ENCODE measurements at regions not wholly inside any gene's neighbourhood (a gene's known extent, or its start where the extent isn't known, plus 50 kb on each side); places are given as distances from the start of the nearest gene placed in this dataset.

- H3K9me3 ChIP-seq, result no peaks in the 10 kb centered on the region
- no peak overlapping the region for H3K27ac ChIP-seq
- H3K27me3 ChIP-seq, result no peaks in the 10 kb centered on the region
- no peak for DNase-seq
- no peaks in the 10 kb centered on the region for H3K36me3 ChIP-seq
- intact Hi-C loops (cut with DNase I), result no loop called here
- H3K4me1 ChIP-seq, result no peaks in the 10 kb centered on the region
- 54 to 70% methylated on average over 4 of the region's 4 CpGs for WGBS, 2 donors
- TF ChIP-seq POLR2A (IDR thresholded peaks at IDR 0.05), result no peak
- TF ChIP-seq EP300 (IDR thresholded peaks at IDR 0.05), result no peak
- TF ChIP-seq POLR2AphosphoS5 (IDR thresholded peaks at IDR 0.05), result no peak
- no peak for TF ChIP-seq CTCF (IDR thresholded peaks at IDR 0.05)
- H3K4me3 ChIP-seq, result no peak overlapping the region
These were observed 565.8 kb downstream of the GRXCR1 start for GRCh38 chr4:43458293-43458692.

- DNase-seq, result no peak
- H3K27me3 ChIP-seq, result no peaks in the 10 kb centered on the region
- no peaks in the 10 kb centered on the region for H3K4me1 ChIP-seq
- no peak overlapping the region for H3K27ac ChIP-seq
- H3K9me3 ChIP-seq, result peaks cover 0 to 10% (median 3%) of the 10 kb centered on the region in 4 donors
- H3K4me3 ChIP-seq, result no peak overlapping the region
- H3K36me3 ChIP-seq, result no peaks in the 10 kb centered on the region
- intact Hi-C loops (cut with DNase I), result no loop called here
- 73 to 79% methylated on average over 5 of the region's 5 CpGs for WGBS, 2 donors
- TF ChIP-seq CTCF (IDR thresholded peaks at IDR 0.05), result no peak
- no peak for TF ChIP-seq EP300 (IDR thresholded peaks at IDR 0.05)
- TF ChIP-seq POLR2A (IDR thresholded peaks at IDR 0.05), result no peak
- no peak for TF ChIP-seq POLR2AphosphoS5 (IDR thresholded peaks at IDR 0.05)
These were observed 579.4 kb downstream of the GRXCR1 start for GRCh38 chr4:43471950-43472349.

GRCh38 chr4:43481526-43481925, 589.0 kb downstream of the GRXCR1 start:
- no peak overlapping the region for H3K27ac ChIP-seq
- H3K4me3 ChIP-seq, result no peak overlapping the region
- no peaks in the 10 kb centered on the region for H3K36me3 ChIP-seq
- no peak for TF ChIP-seq POLR2AphosphoS5 (IDR thresholded peaks at IDR 0.05)
- peaks cover 0 to 2% (median 0%) of the 10 kb centered on the region in 4 donors for H3K9me3 ChIP-seq
- intact Hi-C loops (cut with DNase I), result no loop called here
- DNase-seq, result no peak
- 47 to 66% methylated on average over 1 of the region's 1 CpG for WGBS, 2 donors
- no peaks in the 10 kb centered on the region for H3K4me1 ChIP-seq
- H3K27me3 ChIP-seq, result no peaks in the 10 kb centered on the region

GRCh38 chr4:43485196-43485595, 592.7 kb downstream of the GRXCR1 start:
- intact Hi-C loops (cut with DNase I), result no loop called here
- WGBS, 2 donors, result 49 to 55% methylated on average over 4 of the region's 4 CpGs
- peaks cover 0 to 4% (median 2%) of the 10 kb centered on the region in 4 donors for H3K9me3 ChIP-seq

GRCh38 chr4:43496188-43496587, 603.7 kb downstream of the GRXCR1 start:
- no peaks in the 10 kb centered on the region for H3K27me3 ChIP-seq
- no peak for TF ChIP-seq CTCF (IDR thresholded peaks at IDR 0.05)
- TF ChIP-seq EP300 (IDR thresholded peaks at IDR 0.05), result no peak
- no peak for TF ChIP-seq POLR2A (IDR thresholded peaks at IDR 0.05)
- DNase-seq, result no peak
- intact Hi-C loops (cut with DNase I), result no loop called here
- H3K27ac ChIP-seq, result no peak overlapping the region
- no peak overlapping the region for H3K4me3 ChIP-seq
- H3K36me3 ChIP-seq, result no peaks in the 10 kb centered on the region
- no peaks in the 10 kb centered on the region for H3K9me3 ChIP-seq
- H3K4me1 ChIP-seq, result no peaks in the 10 kb centered on the region

More at GRCh38 chr4:43485196-43485595, 592.7 kb downstream of the GRXCR1 start:
- no peaks in the 10 kb centered on the region for H3K27me3 ChIP-seq
- no peaks in the 10 kb centered on the region for H3K4me1 ChIP-seq
- DNase-seq, result no peak
- no peak overlapping the region for H3K4me3 ChIP-seq
- H3K27ac ChIP-seq, result no peak overlapping the region
- TF ChIP-seq EP300 (IDR thresholded peaks at IDR 0.05) (no peak), CTCF (IDR thresholded peaks at IDR 0.05) (no peak), POLR2A (IDR thresholded peaks at IDR 0.05) (no peak), POLR2AphosphoS5 (IDR thresholded peaks at IDR 0.05) (no peak)
- H3K36me3 ChIP-seq, result no peaks in the 10 kb centered on the region

All from sigmoid colon (tissue), 6 donors.